Loucy (cell line): ENCODE measurements at regions not wholly inside any gene's neighbourhood (a gene's known extent, or its start where the extent isn't known, plus 50 kb on each side); places are given as distances from the start of the nearest gene placed in this dataset.

Source experiments
- H2AFZ ChIP-seq: fragments of 200-600 bp; sonication (generic); 2 replicates; pipeline ENCODE4 v1.6.0; 2016; ENCODE audit warnings: antibody characterized with exemption, mild to moderate bottlenecking, low read length, moderate library complexity
- H3F3A ChIP-seq: fragments of 200-600 bp; 2 replicates; pipeline ENCODE4 v1.6.0; 2016; ENCODE audit warnings: antibody characterized with exemption, low read depth, mild to moderate bottlenecking
- H3K27me3 ChIP-seq: fragments of 200-600 bp; sonication (generic); 2 replicates; pipeline ENCODE4 v1.6.1; 2014; ENCODE audit warnings: low read length, mild to moderate bottlenecking; ENCODE audit not compliant: insufficient read depth, poor library complexity, severe bottlenecking
- H3K36me3 ChIP-seq: fragments of 200-600 bp; sonication (generic); 2 replicates; pipeline ENCODE4 v1.6.1; 2016; ENCODE audit warnings: low read length; ENCODE audit not compliant: insufficient read depth
- H3K4me1 ChIP-seq: fragments of 200-600 bp; sonication (generic); 2 replicates; pipeline ENCODE4 v1.5.1; 2014; ENCODE audit warnings: low read length, mild to moderate bottlenecking; ENCODE audit not compliant: insufficient read depth, poor library complexity, severe bottlenecking
- H3K4me2 ChIP-seq: fragments of 200-600 bp; sonication (generic); 2 replicates; pipeline ENCODE4 v1.6.0; 2014; ENCODE audit warnings: antibody characterized with exemption, low read length, low read depth, mild to moderate bottlenecking; ENCODE audit not compliant: poor library complexity, severe bottlenecking
- H3K4me3 ChIP-seq: fragments of 200-600 bp; sonication (generic); 2 replicates; pipeline ENCODE4 v1.5.1; 2014; ENCODE audit warnings: low read length, mild to moderate bottlenecking, mixed read lengths; ENCODE audit not compliant: poor library complexity, severe bottlenecking
- H3K79me2 ChIP-seq: fragments of 200-600 bp; sonication (generic); 2 replicates; pipeline ENCODE4 v1.6.1; 2014; ENCODE audit warnings: low read length; ENCODE audit not compliant: insufficient read depth
- H3K9ac ChIP-seq: fragments of 200-600 bp; sonication (generic); 2 replicates; pipeline ENCODE4 v1.6.0; 2014; ENCODE audit warnings: mild to moderate bottlenecking, low read depth, low read length, moderate library complexity; ENCODE audit not compliant: poor library complexity, severe bottlenecking
- H3K9me2 ChIP-seq: fragments of 200-600 bp; sonication (generic); replicated peaks from 2 replicates; pipeline ENCODE4 v1.6.1; 2016; ENCODE audit warnings: low read depth, low read length, mixed read lengths
- H3K9me3 ChIP-seq: fragments of 200-600 bp; sonication (generic); 2 replicates; pipeline ENCODE4 v1.6.1; 2014; ENCODE audit warnings: mild to moderate bottlenecking, antibody characterized with exemption, low read length, low read depth; ENCODE audit not compliant: insufficient read depth
- H4K20me1 ChIP-seq: fragments of 200-600 bp; sonication (generic); 2 replicates; pipeline ENCODE4 v1.6.0; 2014; ENCODE audit warnings: antibody characterized with exemption, low read length, mild to moderate bottlenecking; ENCODE audit not compliant: insufficient read depth, poor library complexity, severe bottlenecking
- CTCF ChIP-seq: fragments of 200-600 bp; sonication (generic); conservative IDR thresholded peaks from 2 replicates; pipeline ENCODE4 v1.5.1; 2014; ENCODE audit warnings: mild to moderate bottlenecking, antibody characterized with exemption, low read length
- EZH2phosphoT487 ChIP-seq: fragments of 200-600 bp; IDR thresholded peaks from 2 replicates; pipeline ENCODE4 v1.6.1; 2018; ENCODE audit warnings: antibody characterized with exemption, mild to moderate bottlenecking, moderate library complexity, borderline replicate concordance

GRCh38 chr5:117332341-117332740 is 757.7 kb upstream of the SEMA6A start:
- H3K4me2 ChIP-seq: no peak overlapping the region
- no peak overlapping the region for H3K9ac ChIP-seq
- no peaks in the 10 kb centered on the region for H3K79me2 ChIP-seq
- no peaks in the 10 kb centered on the region for H3K4me1 ChIP-seq
- no peaks in the 10 kb centered on the region for H3K9me2 ChIP-seq
- no peaks in the 10 kb centered on the region for H3K9me3 ChIP-seq
- no peak overlapping the region for H3K4me3 ChIP-seq
- no peaks in the 10 kb centered on the region for H3K27me3 ChIP-seq
- H2AFZ ChIP-seq: no peak overlapping the region
- no peaks in the 10 kb centered on the region for H4K20me1 ChIP-seq
- no peak for TF ChIP-seq CTCF
- no peak for TF ChIP-seq EZH2phosphoT487
- H3K36me3 ChIP-seq: no peaks in the 10 kb centered on the region
- no peaks in the 10 kb centered on the region for H3F3A ChIP-seq

GRCh38 chr5:117327511-117327910 is 752.9 kb upstream of the SEMA6A start:
- H3K4me1 ChIP-seq: no peaks in the 10 kb centered on the region
- H3K9me2 ChIP-seq: no peaks in the 10 kb centered on the region
- no peaks in the 10 kb centered on the region for H3K79me2 ChIP-seq
- no peak overlapping the region for H3K9ac ChIP-seq
- H3F3A ChIP-seq: no peaks in the 10 kb centered on the region
- H3K4me3 ChIP-seq: no peak overlapping the region
- H3K9me3 ChIP-seq: no peaks in the 10 kb centered on the region
- H3K27me3 ChIP-seq: no peaks in the 10 kb centered on the region
- H4K20me1 ChIP-seq: no peaks in the 10 kb centered on the region
- no peak overlapping the region for H3K4me2 ChIP-seq
- H3K36me3 ChIP-seq: no peaks in the 10 kb centered on the region
- no peak for TF ChIP-seq CTCF
- no peak for TF ChIP-seq EZH2phosphoT487
- no peak overlapping the region for H2AFZ ChIP-seq

- Histone ChIP-seq H3K9ac (no peak overlapping the region), H3K9me2 (no peaks in the 10 kb centered on the region), H3F3A (no peaks in the 10 kb centered on the region), H3K36me3 (no peaks in the 10 kb centered on the region), H3K4me3 (no peak overlapping the region), H3K79me2 (no peaks in the 10 kb centered on the region), H4K20me1 (no peaks in the 10 kb centered on the region), H3K27me3 (no peaks in the 10 kb centered on the region), H3K4me2 (no peak overlapping the region), H3K4me1 (no peaks in the 10 kb centered on the region), H2AFZ (no peak overlapping the region), H3K9me3 (no peaks in the 10 kb centered on the region)
- TF ChIP-seq EZH2phosphoT487 (no peak), CTCF (no peak)
Measured at GRCh38 chr5:117326997-117327396, 752.4 kb upstream of the SEMA6A start.
